AG20443 (cell line): ENCODE measurements at regions not wholly inside any gene's neighbourhood (a gene's known extent, or its start where the extent isn't known, plus 50 kb on each side); places are given as distances from the start of the nearest gene placed in this dataset.
"Not testable (repeated sequence)": the region's sequence is repeated elsewhere in the genome, so short reads cannot be mapped to it uniquely, and the experiment has no call there.

Source experiments
- DNase-seq: peaks from one replicate; pipeline ENCODE4 v3.0.0; 2012; ENCODE audit warnings: low spot score, mixed read lengths

DNA sequence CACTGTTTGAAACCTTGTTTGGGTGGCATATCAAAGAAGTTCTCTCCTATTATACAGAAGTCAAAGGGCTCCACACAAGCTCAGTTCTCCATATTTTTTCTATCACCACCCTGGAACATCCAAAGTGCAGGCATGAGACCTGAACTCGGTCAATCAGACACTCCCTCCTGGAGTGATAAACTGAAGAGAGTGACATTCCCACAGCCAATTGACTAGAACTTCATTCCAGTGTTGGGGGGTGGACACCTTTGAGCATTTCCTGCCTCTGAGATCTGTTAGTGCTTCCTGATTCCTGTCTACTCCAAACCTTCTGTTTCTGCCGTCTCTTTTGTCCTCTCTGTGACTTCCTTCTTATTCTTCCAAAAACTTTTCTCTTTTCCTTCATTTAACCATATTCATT is 220.7 kb upstream of the NOX3 start:
- no peak for DNase-seq

DNA sequence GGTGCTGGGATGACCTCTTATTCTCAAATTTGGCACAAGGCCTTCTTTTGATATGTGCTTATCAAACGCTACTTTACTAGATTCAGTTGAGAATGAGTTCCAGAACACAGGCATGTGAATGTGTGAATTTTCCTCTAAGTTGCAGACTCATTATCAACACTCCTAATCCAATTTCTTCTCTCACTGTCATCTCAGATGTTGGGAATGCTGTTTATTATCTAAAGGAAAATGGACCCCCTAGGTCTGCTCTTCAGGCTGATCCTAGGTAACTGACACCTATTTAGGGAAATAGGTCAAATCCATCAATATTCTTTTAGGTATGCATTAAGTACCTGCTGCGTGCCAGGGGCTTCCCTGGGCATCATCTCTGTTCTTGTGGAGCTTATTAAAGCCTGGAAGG is 215.0 kb upstream of the NOX3 start:
- DNase-seq: no peak

DNA sequence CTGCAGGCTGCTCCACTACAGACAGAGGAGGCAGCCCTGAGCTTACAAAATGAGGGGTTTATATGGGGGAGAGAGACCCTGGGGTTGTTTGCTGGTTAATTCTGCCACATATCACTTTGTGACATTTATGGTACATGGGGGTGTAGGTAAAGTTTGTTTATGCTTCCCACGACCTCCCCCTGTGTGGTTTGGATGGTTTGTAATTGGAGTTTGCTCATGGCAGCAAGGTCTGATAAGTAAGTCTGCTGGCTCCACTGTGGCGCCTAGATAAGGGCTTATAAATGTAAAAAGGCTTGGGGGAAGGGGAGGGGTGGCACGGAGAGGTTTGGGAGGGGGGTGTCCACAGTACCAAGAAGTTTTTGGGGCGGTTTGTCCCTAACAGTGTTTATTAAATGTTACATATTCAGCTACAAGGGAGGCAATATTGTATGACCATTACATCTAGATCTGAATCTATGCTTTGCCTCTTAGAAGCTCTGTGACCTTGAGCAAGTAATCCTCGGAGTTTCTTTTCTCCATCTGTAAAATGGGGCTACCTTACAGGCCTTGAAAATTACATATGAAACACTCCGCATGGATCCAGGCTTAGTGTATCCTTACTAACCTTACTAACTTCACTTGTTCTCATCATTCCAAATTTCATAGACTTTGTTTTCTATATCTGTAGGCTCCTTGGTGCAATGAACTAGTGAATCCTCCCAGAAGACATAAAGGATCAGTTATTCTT is 204.8 kb upstream of the NOX3 start:
- DNase-seq: no peak

DNA sequence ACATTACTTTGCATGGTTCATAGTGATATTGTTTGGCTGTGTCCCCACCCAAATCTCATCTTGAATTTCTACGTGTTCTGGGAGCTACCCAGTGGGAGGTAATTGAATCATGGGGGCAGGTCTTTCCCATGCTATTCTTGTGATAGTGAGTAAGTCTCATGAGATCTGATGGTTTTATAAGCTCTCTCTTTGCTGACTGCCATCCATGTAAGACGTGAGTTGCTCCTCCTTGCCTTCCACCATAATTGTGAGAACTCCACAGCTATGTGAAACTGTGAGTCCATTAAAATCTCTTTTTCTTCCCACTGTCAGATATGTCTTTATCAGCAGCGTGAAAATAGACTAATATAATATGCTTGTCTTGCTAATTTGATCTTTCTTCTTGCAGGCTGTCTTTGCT is 200.4 kb upstream of the NOX3 start:
- DNase-seq: no peak

DNA sequence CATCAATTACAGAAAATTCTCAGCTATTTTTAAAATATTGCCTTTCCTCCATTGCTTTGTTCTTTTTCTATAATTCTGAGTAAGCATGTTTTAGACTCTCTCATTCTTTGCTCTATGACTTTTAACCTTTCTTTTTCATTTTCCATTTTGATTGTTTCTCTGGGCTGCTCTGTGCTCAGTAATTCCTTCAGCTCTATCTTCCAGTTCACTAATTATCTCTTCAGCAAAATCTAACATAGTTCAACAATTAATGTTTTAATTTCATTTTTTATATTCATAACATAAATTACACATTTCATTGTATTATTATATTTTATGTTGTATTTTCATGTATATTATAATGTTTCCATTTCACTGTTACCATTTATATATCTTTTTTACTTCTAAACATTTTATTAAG is 198.8 kb upstream of the NOX3 start:
- no peak for DNase-seq

DNA sequence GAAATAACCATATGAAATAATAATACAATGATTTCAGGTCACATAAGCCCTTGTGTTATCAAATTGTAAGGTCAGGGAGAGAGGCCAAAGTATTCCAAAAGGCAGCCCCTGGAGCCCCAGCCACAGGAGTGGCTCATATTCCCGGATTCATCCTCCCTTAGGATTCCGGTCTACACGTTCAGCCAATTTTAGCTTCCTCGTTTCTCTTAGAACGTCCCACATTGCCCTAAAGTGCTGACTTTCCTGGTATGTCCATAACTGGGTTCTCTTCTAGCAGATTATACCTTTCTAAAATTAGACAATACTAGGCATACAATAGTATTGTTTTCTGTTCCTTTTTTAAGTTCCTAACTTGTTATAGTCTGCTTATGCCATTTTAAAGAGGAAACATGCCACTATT is 192.7 kb upstream of the NOX3 start:
- DNase-seq: no peak

DNA sequence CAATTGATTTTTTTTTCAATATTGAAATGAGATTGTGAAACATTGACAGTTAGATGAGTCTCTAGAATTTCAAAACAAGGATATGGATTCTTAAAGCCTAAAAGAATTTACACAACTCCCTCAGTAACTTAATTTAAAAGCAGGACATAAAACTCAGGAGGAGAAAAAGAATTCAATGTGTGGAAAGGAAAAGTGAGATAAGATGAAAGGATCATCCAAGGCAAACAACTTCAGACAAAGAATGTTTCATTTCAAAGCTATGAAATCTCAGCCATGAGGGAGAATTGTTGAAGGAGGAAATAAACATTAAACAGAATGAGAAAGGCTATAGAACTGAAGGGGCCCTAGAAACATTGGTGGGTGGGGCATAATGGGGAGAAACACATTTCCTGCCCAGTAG is 191.7 kb upstream of the NOX3 start:
- DNase-seq: no peak

DNA sequence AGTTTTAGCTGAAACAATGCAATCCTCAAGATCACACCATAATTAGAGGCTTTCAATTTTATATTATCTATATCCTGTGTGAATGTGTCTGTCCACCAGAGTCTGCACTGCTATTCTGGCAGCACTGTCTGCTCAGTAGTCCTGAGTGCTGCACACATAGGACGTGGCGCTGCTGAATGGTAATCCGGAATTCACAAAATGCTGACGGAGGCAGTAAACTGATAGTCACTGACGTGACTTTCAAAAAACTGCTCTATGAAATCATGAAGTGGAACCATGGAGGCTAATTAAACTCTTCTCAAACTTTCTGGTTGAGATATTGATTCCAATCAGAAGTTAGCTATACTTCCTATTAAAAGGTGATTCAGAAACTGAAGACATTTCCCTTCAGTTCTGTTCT is 190.8 kb upstream of the NOX3 start:
- no peak for DNase-seq

DNA sequence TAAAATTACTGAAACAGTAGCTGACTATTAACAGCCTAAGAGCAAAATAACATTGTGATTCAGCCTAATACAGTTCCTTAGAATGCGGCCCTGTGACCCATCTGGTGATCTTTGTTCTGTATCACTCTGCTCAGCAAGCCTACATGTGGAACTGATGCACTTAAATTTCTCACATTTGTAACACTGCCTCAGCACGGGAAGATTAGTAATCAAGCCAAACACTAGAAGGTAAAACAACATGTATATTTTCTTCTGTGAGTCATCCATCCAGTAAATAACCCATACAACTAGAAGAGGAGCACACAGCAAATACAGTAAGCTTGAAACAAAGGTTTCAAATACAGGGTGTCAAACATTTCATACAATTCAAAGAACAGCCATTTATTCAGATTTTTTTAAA is 189.7 kb upstream of the NOX3 start:
- no peak for DNase-seq

DNA sequence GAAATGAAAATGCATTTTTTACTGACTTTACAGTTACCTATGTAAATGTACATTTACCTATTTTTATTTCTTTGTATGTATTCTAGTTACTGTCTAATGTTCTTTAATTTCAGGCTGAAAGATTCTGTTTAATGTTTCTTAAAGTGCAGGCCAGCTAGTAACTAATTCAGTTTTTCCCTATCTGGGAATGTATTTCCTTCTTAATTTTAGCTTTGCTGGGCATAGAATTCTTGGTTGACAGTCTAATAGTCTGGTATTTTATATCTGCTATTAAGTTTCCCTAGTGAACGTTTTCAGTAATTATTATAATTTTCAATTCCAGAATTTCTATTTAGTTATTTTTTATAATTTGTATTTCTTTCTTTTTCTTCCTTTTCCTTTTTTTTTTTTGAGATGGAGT is 186.0 kb upstream of the NOX3 start:
- DNase-seq: no peak

DNA sequence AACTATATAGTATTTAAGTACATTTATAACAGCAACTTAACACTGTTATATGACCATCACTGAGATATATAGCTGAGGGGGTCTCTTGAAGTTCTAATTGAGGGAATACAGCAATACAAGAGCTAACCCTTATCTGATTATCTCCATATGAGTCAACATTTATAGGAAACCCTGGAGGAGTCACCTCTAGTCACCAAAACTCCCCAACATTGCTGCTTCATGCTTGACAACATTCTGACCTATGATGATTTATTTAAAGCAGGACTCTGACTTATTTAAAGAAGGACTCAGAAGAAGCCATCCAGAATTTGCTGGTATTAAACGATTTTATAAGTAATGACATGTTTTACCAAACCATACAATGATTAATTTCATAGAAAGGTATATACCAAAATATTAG is 182.6 kb upstream of the NOX3 start:
- DNase-seq: no peak

DNA sequence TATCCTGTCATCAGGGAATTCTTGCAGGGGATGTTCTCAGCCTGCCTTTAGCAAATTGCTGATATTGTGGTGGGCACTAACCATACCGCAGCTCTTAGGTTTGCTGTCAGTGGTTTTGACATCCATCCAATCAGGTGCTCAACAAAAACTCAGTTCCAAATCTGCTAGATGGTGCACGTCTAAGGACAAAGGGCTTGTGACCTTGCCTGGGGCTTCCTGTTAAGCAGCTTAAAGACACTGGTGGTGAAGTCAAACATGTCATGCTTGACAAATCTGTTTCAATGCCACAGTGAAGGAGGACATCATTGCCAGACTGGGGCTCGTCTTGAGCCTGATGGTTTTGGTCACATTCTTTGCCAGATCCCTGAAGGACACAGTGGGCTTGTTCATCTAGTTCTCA is 179.8 kb upstream of the NOX3 start:
- no peak for DNase-seq

DNA sequence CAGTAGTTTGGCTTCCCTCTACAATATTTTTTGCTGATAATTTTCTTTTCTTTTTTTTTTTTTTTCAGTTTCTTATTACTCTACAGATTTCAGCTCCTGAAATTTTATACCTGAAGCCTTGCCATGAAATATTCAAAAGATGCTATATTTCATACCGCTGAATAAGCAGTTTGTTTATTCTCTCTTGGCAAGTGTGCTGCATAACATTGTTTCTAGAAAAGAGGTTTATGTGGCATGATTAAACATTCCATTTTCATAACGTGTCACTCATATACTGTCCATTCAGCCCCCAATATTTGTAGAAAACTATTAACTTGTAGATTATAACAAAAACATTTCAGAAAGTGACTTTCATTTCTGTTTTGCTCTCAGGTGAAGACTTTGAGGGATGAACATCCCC is 174.4 kb upstream of the NOX3 start:
- no peak for DNase-seq

DNA sequence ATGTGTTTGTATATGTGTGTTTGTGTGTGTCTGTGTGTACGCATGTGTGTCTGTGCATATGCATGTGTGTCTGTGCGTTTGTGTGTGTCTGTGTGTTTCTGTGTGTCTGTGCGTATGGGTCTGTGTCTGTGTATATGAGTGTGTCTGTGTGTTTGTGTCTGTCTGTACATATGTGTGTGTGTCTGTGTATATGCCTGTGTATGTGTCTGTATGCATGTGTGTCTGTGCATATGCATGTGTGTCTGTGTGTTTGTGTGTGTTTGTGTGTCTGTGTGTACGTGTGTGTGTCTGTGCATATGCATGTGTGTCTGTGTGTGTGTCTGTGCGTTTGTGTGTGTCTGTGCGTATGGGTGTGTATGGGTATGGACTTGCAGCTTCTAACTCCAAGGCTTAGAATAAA is 174.0 kb upstream of the NOX3 start:
- DNase-seq: no peak

DNA sequence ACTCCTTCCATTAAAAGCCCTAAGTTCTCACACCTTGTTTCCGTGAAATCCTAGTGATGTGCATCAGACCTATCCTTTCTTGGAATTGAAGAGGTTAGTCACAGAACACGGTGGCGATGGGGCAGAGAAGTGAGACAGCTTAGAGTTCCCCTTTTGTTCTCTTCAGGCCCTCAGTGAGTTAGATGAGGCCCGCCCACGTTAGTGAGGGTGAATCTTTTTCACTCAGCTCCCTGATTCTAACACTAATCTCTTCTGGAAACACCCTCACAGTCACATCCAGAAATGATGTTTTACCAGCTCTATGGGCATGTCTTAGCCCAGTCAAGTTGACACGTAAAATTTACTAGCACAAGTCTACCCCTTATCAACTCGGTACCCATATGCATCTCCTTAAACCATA is 172.7 kb upstream of the NOX3 start:
- DNase-seq: no peak

DNA sequence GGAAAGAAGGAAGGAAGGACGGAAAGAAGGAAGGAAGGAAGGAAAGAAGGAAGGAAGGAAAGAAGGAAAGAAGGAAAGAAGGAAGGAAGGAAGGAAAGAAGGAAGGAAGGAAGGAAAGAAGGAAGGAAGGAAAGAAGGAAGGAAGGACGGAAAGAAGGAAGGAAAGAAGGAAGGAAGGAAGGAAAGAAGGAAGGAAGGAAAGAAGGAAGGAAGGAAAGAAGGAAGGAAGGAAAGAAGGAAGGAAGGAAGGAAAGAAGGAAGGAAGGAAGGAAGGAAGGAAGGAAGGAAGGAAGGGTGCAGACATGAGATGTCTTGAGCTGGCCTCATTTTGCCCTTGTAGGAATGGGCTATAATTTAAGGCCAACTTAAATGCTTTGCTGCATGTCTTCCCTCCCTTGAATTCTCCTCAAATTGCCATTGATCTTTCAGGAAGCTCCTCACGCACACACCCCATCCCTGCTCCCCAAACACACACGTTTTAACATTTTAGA is 172.1 kb upstream of the NOX3 start:
- DNase-seq: not testable (repeated sequence)

DNA sequence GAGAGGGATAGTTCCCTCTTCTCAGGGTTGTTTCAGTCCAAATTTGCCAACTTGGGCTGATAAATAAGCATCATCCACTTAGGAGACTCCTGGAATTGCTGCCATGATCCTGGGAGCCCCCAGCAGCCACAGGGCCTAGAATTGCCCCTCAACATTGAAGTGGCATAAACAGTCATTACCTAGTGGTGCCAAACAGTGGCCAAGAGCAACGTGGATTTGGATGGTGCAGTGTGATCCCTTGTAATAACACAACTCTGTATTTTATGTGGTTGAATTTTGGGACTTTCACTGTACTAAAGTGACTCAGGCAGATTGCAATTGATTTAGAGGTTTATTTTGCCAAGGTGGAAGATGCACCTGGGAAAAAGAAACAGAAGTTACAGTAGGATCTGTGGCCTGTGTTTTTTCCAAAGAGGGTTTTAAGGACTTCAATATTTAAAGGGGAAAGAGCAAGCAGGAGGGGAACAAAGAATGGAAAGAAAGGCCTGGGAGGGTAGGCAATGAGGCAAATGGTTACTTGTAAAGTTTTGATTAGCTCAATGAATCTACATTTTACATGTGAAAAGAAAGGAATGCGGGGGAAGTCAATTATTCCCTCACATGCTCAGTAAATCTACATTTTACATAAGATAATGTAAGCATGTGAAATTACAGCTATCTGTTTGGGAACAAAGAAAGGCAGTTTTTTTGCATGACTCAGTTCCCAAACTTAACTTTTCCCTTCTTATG is 168.0 kb upstream of the NOX3 start:
- DNase-seq: no peak

DNA sequence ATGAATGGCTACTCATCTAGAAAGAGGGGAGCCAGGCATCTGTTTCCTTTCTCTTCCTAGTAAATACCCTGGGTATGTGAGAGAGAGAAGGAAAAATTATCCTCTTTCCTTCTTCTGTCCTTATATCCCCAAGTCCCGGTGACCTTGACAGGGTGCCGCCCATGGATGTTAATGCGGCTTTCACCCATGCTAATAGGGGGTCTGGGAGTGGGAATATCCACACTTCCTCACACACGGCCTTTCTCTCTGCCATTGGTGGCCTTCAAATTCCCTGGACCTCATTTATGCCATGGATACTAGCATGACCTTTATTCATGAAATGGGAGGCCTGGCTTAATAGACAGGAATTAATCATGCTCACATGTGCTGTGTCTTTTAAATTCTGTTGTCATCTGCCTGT is 159.0 kb upstream of the NOX3 start:
- no peak for DNase-seq

DNA sequence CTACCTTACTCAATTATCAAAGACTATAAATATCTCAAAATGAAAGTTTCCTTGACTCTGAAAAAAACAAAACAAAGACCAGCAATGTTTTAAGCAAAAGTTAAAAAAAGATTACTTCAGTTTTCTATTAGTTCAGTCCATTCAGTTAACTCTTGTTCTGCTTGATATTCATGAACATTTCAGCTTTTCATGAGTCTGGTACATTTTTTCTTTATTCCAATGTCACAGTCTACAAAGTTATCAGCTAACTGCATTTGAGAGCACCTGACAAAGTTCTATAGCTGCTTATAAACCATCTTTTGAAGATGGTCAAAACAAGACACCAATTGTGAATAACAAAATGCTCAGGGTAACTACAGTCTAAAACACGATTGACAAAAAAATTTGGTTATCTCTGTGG is 156.1 kb upstream of the NOX3 start:
- no peak for DNase-seq

DNA sequence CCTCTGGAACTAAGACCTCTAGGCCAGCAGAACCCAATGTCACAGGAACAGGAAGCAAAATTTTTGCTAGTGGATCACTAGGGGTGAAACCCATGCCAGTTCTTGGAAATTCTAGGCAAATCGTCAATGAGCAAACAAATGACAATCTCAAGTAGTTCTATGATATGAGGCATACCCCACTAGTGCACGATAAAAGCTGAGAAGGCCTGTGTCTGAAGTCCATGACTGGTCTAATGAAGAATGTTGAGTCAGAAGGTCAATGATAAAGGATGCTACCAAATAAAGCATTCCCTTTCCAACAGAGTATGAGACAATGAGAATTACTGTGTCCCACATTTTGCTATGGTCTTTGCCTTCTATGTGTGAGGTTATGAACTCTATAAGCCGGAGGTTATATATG is 149.4 kb upstream of the NOX3 start:
- no peak for DNase-seq

DNA sequence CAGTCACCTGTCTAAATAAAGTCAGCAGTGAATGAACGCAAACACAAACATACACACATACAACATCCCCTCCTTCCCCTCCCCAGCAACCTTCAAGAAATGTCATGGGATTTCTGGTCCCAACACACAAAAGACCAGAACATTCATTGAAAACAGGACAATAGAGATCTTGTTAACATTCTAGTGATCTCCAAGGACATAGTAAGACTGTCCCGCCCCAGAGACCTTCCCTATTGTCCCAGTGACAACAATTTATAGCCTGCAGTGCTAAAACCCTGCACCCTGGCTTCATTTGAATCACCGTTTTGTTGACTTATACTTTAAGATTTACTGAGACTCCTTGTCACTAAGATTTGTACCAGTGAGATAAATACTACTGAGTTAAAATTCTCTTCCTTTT is 143.9 kb upstream of the NOX3 start:
- DNase-seq: no peak

DNA sequence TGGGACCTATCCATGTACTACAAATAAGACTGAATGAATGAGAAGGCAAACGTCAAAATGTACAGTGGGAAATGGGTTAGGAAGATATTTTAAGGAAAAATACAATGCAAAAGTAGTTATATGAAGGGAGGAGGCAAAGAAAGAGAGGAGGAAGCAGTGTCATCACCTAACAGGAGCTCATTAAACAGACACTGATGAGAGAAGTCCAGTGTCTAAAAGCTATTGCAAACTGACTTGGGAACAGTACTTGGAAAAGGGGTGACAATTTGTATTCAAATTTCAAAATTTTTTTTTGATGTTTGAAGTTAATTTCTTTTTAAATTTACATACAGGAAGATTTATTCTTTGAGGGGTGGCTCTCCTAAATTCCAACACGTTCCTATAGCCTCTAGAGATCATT is 143.5 kb upstream of the NOX3 start:
- no peak for DNase-seq

DNA sequence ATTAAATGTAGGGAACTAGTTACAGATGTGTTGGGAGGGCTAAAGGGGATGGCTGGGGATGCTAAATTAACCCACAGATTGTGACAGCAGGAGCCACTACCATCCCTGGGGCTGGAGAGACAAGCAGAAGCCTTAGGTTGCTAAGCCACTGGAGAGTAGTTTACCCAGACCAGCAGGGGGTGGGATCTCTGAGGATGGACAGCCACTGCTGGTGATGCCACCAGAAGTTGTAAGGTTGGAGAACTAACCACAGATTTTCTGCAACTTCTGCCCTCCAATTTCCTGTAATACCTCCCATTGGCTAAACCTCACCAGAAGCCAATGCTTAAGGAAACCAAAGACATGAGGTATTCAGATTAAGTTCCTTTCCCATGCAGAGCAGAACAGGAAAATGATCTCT is 139.6 kb upstream of the NOX3 start:
- no peak for DNase-seq

DNA sequence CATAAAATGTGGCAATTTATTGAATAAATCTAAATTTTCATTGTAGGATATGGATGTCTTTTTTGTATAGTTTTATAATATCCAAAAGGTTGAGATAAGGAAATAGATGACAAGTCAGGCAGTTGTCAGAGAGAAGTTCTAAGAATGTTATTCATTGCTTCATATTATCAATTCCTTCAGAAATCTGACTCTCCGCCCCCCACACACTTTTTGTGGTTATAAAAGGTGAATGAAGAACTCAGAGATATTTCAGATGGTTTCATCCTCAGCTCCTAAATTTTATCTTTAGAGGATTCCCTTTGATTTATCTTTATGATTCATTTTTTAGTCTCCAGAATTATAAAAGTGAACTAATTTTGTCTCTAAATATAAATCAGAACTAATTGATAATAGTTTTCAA is 136.1 kb upstream of the NOX3 start:
- DNase-seq: no peak
